ENCODE measurements at regions not wholly inside any gene's neighbourhood (a gene's known extent, or its start where the extent isn't known, plus 50 kb on each side); places are given as distances from the start of the nearest gene placed in this dataset.

GRCh38 chr13:44887515-44887914 lies 101.8 kb downstream of the NUFIP1 start:
- DNase-seq (ENCODE audit: low spot score), result no peak
- no peak overlapping the region for H3K27ac ChIP-seq
- ChIA-PET CTCF (no interaction called here), POLR2A (ENCODE audit: low non-redundant PET) (no interaction called here)
- no peak for TF ChIP-seq CTCF (conservative IDR thresholded peaks at IDR 0.05; ENCODE audit: low read depth)

GRCh38 chr13:44884076-44884729 lies 105.1 kb downstream of the NUFIP1 start:
- DNase-seq (ENCODE audit: low spot score), result peak; percentile 20

GRCh38 chr13:44879452-44880058 lies 109.7 kb downstream of the NUFIP1 start:
- TF ChIP-seq CTCF (conservative IDR thresholded peaks at IDR 0.05; ENCODE audit: low read depth), result 0 out of 2 replicates have a peak, but pooled peaks have one; percentile 20
- no peak overlapping the region for H3K27ac ChIP-seq
- CTCF ChIA-PET, result no interaction called here
- POLR2A ChIA-PET (ENCODE audit: low non-redundant PET), result no interaction called here
- DNase-seq (ENCODE audit: low spot score), result no peak

More at GRCh38 chr13:44884076-44884729, 105.1 kb downstream of the NUFIP1 start:
- no peak for TF ChIP-seq CTCF (conservative IDR thresholded peaks at IDR 0.05; ENCODE audit: low read depth)
- peak overlapping the region; percentile 39 for H3K27ac ChIP-seq
- POLR2A ChIA-PET (ENCODE audit: low non-redundant PET), result no interaction called here
- CTCF ChIA-PET, result interaction anchor here (0.7 kb wide), 1 partner anchor 11 kb away, joined by 3 read pairs; no protein-coding TSS in a partner anchor

GRCh38 chr13:44876782-44877324 lies 112.4 kb downstream of the NUFIP1 start:
- POLR2A ChIA-PET (ENCODE audit: low non-redundant PET), result no interaction called here

GRCh38 chr13:44874886-44875630 lies 114.2 kb downstream of the NUFIP1 start:
- ChIA-PET POLR2A (ENCODE audit: low non-redundant PET) (no interaction called here), CTCF (interaction anchor here (1.0 to 1.1 kb wide), 2 partner anchors 98 to 391 kb away, joined by 3 read pairs; no protein-coding TSS in a partner anchor)
- no peak for DNase-seq (ENCODE audit: low spot score)
- no peak overlapping the region for H3K27ac ChIP-seq
- TF ChIP-seq CTCF (conservative IDR thresholded peaks at IDR 0.05; ENCODE audit: low read depth), result no peak

More at GRCh38 chr13:44876782-44877324, 112.4 kb downstream of the NUFIP1 start:
- TF ChIP-seq CTCF (conservative IDR thresholded peaks at IDR 0.05; ENCODE audit: low read depth), result no peak
- H3K27ac ChIP-seq, result no peak overlapping the region
- CTCF ChIA-PET, result interaction anchor here (0.9 kb wide), 1 partner anchor 90 kb away, joined by 4 read pairs; no protein-coding TSS in a partner anchor
- DNase-seq (ENCODE audit: low spot score), result no peak

- no peak for TF ChIP-seq CTCF (conservative IDR thresholded peaks at IDR 0.05; ENCODE audit: low read depth)
- ChIA-PET CTCF (interaction anchor here (1.1 kb wide), 1 partner anchor 99 kb away, joined by 3 read pairs; no protein-coding TSS in a partner anchor), POLR2A (ENCODE audit: low non-redundant PET) (no interaction called here)
- no peak overlapping the region for H3K27ac ChIP-seq
- DNase-seq (ENCODE audit: low spot score), result no peak
These were observed 115.1 kb downstream of the NUFIP1 start for GRCh38 chr13:44874176-44874575.
